Uterus (tissue), 3 donors: ENCODE measurements at regions not wholly inside any gene's neighbourhood (a gene's known extent, or its start where the extent isn't known, plus 50 kb on each side); places are given as distances from the start of the nearest gene placed in this dataset.

Experiments
- DNase-seq, 2 donors: peaks; one replicate each; pipeline ENCODE4 v3.0.0-alpha.2; 2019 to 2020
- H3K27ac ChIP-seq, 2 donors: fragments of 200-600 bp; sonication (generic); 1 replicate in 1 of 2; 2 replicates in 1 of 2; pipeline ENCODE4 v1.5.1; 2016 to 2018
- H3K27me3 ChIP-seq, 2 donors: fragments of 200-600 bp; sonication (generic); one replicate each; pipeline ENCODE4 v1.5.1; 2018 to 2019; ENCODE audit warnings: control low read depth in 1 of 2
- H3K36me3 ChIP-seq, 2 donors: fragments of 200-600 bp; sonication (generic); one replicate each; pipeline ENCODE4 v1.5.1; 2019; ENCODE audit warnings: control low read depth in 1 of 2
- H3K4me1 ChIP-seq, 2 donors: fragments of 200-600 bp; sonication (generic); one replicate each; pipeline ENCODE4 v1.5.1; 2018 to 2019; ENCODE audit warnings: control low read depth in 1 of 2
- H3K4me3 ChIP-seq, 2 donors: fragments of 200-600 bp; sonication (generic); 1 replicate in 1 of 2; 2 replicates in 1 of 2; pipeline ENCODE4 v1.5.1; 2018 to 2019; ENCODE audit warnings: mild to moderate bottlenecking in 1 of 2
- H3K9me3 ChIP-seq, 2 donors: fragments of 200-600 bp; sonication (generic); one replicate each; pipeline ENCODE4 v1.5.1; 2019; ENCODE audit warnings: control low read depth in 1 of 2
- CTCF ChIP-seq, 4 experiments: fragments of 200-600 bp in 2 of 4; fragments of 450-650 bp in 2 of 4; sonication (generic) in 2 of 4; IDR thresholded peaks; one replicate each; pipeline ENCODE4 v1.5.1; 2016 to 2019; ENCODE audit warnings: antibody characterized with exemption in 4 of 4, mild to moderate bottlenecking in 2 of 4, moderate library complexity in 1 of 4
- POLR2A ChIP-seq, 2 donors: fragments of 450-650 bp; IDR thresholded peaks; one replicate each; pipeline ENCODE4 v1.6.1; 2016; ENCODE audit warnings: antibody characterized with exemption in 2 of 2, mild to moderate bottlenecking in 1 of 2, moderate library complexity in 1 of 2
- intact Hi-C: fragments of 100-400 bp; cut with DNase I; formaldehyde crosslinking; loops from one replicate; pipeline ENCODE4 v1.15.1; 2023; ENCODE audit warnings: low total_unique reads
- donor health status: DM: yes; HTN: yes; CAD: no.

GRCh38 chr13:50352720-50353480 lies 337.7 kb downstream of the KCNRG start:
- Histone ChIP-seq H3K4me1 (peaks cover 0 to 4% of the 10 kb centered on the region in 2 donors), H3K27me3 (no peaks in the 10 kb centered on the region), H3K9me3 (no peaks in the 10 kb centered on the region), H3K27ac (no peak overlapping the region), H3K4me3 (no peak overlapping the region), H3K36me3 (no peaks in the 10 kb centered on the region)
- TF ChIP-seq POLR2A (IDR thresholded peaks at IDR 0.05) (no peak), CTCF (IDR thresholded peaks at IDR 0.05) (no peak)
- DNase-seq: no peak
- intact Hi-C loops: no loop called here

GRCh38 chr13:50353651-50354415 lies 338.6 kb downstream of the KCNRG start:
- intact Hi-C loops: no loop called here
- no peak overlapping the region for H3K27ac ChIP-seq
- no peaks in the 10 kb centered on the region for H3K9me3 ChIP-seq
- TF ChIP-seq CTCF (IDR thresholded peaks at IDR 0.05) (no peak), POLR2A (IDR thresholded peaks at IDR 0.05) (no peak)
- DNase-seq: no peak
- no peaks in the 10 kb centered on the region for H3K36me3 ChIP-seq
- H3K27me3 ChIP-seq: no peaks in the 10 kb centered on the region
- no peak overlapping the region for H3K4me3 ChIP-seq
- peaks cover 0 to 4% of the 10 kb centered on the region in 2 donors for H3K4me1 ChIP-seq

GRCh38 chr13:50355797-50356196 lies 340.6 kb downstream of the KCNRG start:
- H3K9me3 ChIP-seq: no peaks in the 10 kb centered on the region
- H3K36me3 ChIP-seq: no peaks in the 10 kb centered on the region
- TF ChIP-seq CTCF (IDR thresholded peaks at IDR 0.05): no peak
- TF ChIP-seq POLR2A (IDR thresholded peaks at IDR 0.05): no peak
- no peaks in the 10 kb centered on the region for H3K27me3 ChIP-seq
- intact Hi-C loops: no loop called here
- H3K4me1 ChIP-seq: peaks cover 0 to 4% of the 10 kb centered on the region in 2 donors
- H3K27ac ChIP-seq: no peak overlapping the region
- no peak for DNase-seq
- H3K4me3 ChIP-seq: no peak overlapping the region

GRCh38 chr13:50357136-50357535 lies 341.9 kb downstream of the KCNRG start:
- Histone ChIP-seq H3K9me3 (no peaks in the 10 kb centered on the region), H3K4me3 (no peak overlapping the region), H3K27ac (peak overlapping the region; percentile 71 to 79), H3K27me3 (no peaks in the 10 kb centered on the region), H3K4me1 (peaks cover 0 to 4% of the 10 kb centered on the region in 2 donors), H3K36me3 (no peaks in the 10 kb centered on the region)
- no peak for DNase-seq
- intact Hi-C loops: no loop called here
- no peak for TF ChIP-seq POLR2A (IDR thresholded peaks at IDR 0.05)
- TF ChIP-seq CTCF (IDR thresholded peaks at IDR 0.05): no peak

DNA sequence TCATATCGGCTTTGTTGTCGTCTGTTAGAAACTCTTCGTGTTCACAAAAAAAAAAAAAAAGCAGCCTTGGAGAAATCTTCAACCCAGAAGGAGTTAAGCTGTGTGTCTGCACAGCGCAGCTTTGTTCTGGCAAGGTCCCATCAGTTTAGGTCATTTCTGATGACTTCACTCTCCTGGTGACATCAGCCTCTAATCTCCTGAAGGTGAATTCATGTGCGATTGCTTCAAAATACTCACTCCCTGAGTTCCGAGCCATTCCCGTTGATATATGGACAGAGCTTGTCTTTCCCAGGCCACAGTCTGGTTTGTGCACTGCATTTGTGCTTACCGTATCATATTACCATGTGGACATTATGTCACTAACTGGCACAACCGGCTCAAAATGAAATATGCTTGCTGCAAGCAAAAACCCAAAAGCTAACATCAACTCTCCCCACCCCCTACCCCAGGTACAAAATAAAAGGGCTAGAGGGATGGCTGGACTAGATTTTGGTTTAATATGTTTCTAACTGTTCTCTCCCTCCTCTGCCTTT lies 342.4 kb downstream of the KCNRG start:
- Histone ChIP-seq H3K36me3 (no peaks in the 10 kb centered on the region), H3K27ac (peak overlapping the region; percentile 71 to 79), H3K27me3 (no peaks in the 10 kb centered on the region), H3K4me3 (no peak overlapping the region), H3K4me1 (peaks cover 0 to 4% of the 10 kb centered on the region in 2 donors), H3K9me3 (no peaks in the 10 kb centered on the region)
- intact Hi-C loops: no loop called here
- no peak for TF ChIP-seq POLR2A (IDR thresholded peaks at IDR 0.05)
- no peak for TF ChIP-seq CTCF (IDR thresholded peaks at IDR 0.05)
- peak; percentile 70 to 76 for DNase-seq
